NCI-H526 (cell line): ENCODE measurements at regions not wholly inside any gene's neighbourhood (a gene's known extent, or its start where the extent isn't known, plus 50 kb on each side); places are given as distances from the start of the nearest gene placed in this dataset.

Experiments used
- DNase-seq, 2 experiments: peaks; one replicate each; lab custom pipeline; 2025; lab: John Stamatoyannopoulos, UW

GRCh38 chr11:15697437-15698236 is 582.9 kb downstream of the INSC start:
- DNase-seq, result no peak

GRCh38 chr11:15698855-15699254 is 584.1 kb downstream of the INSC start:
- DNase-seq, result no peak

GRCh38 chr11:15699978-15700377 is 585.3 kb downstream of the INSC start:
- no peak for DNase-seq

GRCh38 chr11:15700456-15700855 is 585.7 kb downstream of the INSC start:
- DNase-seq, result no peak

GRCh38 chr11:15704064-15704463 is 589.3 kb downstream of the INSC start:
- no peak for DNase-seq

DNA sequence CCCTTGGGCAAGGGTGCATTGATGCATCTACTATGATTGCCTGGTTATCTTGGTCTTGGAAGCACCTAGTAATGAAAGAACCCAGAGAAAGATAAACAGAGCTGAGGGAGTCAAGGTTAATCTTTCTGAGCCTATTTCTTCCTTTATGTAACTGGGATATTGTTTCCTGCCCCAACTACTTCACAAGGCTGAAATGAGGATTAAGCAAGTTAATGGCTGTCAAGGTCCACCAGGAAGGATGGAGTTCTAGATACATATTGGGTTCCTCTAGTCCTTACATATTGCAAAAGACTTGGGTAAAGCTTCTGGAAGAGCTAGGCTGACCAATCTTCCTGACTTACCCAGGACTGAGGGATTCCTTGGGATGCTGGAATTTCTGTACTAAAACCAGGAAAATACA is 589.8 kb downstream of the INSC start:
- DNase-seq, result no peak

DNA sequence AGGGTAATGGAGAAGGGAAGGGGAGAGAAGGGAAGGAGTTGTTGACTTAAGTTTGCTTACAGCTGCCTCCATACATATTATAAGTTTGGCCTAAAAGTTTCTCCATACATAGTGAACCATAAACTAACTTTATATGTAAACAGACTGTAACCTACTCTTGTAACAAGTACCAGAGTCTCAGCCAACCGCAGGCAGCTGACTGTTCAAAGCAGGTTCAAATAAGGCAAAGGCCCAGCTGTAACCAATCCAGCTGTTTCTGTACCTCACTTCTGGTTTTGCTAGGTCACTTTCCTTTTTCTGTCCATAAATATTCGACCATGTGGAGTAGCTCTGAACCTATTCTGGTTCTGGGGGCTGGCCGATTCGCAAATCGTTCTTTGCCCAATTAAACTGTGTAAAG is 591.2 kb downstream of the INSC start:
- DNase-seq, result no peak

DNA sequence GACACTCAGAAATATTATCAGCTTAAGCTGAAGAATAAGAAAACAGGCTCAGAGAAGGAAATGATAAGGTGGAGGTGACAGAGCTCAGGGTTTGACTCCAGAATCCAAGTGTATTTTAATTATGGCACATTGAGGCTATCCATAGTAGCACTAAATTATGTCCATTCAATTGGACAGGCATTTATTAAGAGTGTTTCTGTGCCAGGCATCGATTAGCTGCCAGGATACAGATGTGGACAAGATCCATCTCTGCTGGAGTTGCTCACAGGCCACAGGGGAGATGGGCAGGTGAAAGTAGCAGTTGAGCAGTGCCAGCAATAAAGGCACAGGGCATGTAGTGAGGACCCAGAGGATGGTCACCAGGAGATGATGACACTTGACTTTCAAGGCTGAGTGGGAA is 592.5 kb downstream of the INSC start:
- DNase-seq, result no peak

DNA sequence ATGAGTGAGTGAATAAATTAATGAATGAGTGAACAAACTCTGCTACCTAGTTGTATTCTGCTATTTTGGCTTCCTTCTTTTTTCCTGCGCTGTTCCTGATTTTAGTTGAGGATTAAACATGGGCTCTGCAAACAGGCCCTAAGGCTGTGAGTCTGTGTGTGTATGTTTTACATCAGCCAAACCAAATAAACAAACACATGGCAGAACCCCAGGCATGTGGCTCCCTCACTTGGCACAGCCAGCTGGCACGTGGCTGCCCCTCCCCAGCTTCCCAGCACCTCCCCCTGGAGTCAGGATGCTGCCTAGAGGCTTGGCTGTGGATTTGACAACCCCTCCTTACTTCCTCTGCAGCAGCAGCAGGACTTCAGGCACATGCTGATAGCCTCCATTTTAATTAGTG is 593.2 kb downstream of the INSC start:
- DNase-seq, result peak in 1 of 2 experiments; percentile 5

DNA sequence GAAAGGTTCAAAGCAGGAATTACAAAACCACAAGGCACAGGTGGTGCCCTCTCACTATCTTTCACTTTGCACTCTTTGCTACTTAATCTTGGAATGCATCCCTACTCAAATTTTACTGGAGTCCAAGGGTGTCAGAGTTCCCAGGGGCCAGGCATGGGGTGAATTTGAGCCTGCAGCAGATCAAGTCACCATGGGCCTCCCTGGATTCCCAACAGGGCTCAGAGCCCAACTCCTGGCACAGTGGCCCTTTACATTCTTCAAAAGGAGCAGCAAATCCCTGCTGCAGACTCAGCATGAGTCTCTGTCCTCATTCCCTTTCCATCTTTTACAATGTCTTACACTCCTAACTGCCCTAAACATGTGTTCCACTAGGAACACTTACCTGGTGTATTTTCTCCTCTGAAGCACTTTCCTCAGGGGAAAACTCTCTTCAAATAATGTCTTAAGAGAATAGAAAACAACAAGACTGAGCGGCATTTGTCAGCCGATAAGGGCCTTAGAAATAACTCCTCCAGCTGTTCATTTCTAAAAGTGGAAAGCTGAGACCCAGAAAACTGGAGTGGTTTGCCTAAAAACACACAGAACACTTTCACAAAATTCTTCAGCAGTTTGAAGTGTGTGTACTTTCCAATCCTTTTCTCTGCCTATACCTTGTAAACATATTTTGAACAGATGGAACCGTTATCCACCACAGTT is 596.0 kb downstream of the INSC start:
- DNase-seq, result no peak

DNA sequence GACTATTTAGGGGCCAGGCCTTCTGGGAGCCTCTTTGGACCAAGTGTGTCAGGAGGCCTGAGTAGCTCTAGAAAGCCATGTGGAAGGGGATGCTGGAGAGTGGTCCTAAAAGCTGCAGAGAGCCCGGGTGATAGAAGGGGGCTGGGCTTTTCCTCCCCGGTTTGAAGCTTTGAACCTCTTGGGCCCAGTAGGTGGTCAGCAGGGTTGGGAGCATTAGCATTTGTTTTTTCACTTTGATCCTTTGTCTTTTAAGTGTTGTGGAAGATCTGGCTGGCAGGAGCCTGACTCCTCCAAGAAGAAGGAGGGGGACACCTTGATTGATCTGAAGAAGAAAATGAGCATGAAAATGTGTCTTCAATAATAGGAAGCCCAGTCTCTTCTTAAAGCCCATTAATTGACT is 596.6 kb downstream of the INSC start:
- DNase-seq, result no peak

- DNase-seq, result no peak
Measured at GRCh38 chr11:15714641-15715399, 600.1 kb downstream of the INSC start.

GRCh38 chr11:15716550-15716949 is 601.8 kb downstream of the INSC start:
- DNase-seq, result no peak

DNA sequence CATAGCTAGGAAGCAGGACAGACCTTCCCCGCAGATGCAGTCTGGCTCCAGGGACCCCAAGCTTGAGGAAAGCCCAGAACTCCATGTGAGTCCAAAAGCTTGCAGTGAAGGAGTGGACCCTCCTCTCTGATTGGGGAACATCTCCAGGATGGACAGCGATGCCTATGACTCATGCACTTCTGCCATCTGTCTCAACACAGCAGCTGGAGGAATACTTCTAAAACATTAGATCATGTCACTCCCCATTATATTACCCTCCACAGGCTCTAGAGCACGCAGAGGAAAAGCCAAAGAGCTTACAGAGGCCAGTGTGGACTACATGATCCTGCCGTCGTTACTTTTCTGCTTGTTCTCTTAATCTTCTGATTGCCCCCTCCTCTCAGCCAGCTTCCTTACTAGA is 605.7 kb downstream of the INSC start:
- no peak for DNase-seq

GRCh38 chr11:15723966-15724365 is 609.2 kb downstream of the INSC start:
- DNase-seq, result no peak

DNA sequence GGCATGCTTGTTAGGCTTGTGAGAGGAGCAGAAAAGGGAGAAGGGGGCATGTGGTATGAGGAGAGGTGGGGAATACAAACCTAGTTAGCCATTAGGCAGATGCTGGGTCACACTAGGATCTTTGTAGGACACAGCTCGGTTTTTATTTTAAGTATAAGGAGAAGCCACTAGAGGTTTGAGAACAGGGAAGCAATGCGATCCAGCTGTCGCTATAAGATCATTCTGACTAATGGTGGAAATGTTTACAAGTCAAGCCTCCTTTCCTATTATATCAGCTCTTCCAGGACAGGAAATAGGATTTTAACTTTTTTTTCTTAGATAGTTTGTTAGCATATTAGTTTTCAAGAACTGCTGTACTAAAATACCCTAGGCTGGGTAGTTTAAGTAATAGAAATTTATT is 609.9 kb downstream of the INSC start:
- no peak for DNase-seq

- DNase-seq, result no peak
Measured at GRCh38 chr11:15725246-15725645, 610.5 kb downstream of the INSC start.

DNA sequence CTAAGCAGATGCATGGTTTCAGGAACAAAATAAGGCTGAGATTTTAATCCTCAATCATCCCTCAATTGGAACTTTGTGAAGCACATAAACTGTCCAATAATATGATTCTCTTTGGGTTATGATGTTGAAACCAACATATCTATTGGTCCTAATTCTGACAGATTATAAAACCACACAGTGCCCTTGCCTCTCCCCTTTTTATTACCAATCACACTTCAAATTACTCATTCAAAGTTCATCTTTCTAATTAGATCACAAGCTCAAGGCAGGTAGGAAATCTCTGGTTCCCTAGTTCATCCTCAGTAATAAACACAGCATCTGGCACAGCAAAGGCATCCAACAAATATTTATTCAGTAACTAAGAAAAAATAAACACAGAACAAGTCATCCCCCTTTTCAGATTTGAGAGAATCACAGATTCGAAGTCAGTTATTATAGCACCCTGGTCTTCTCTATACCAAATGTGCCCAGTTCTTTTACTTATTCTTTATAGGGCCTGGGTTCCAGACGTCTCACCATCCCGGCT is 611.6 kb downstream of the INSC start:
- DNase-seq, result no peak

DNA sequence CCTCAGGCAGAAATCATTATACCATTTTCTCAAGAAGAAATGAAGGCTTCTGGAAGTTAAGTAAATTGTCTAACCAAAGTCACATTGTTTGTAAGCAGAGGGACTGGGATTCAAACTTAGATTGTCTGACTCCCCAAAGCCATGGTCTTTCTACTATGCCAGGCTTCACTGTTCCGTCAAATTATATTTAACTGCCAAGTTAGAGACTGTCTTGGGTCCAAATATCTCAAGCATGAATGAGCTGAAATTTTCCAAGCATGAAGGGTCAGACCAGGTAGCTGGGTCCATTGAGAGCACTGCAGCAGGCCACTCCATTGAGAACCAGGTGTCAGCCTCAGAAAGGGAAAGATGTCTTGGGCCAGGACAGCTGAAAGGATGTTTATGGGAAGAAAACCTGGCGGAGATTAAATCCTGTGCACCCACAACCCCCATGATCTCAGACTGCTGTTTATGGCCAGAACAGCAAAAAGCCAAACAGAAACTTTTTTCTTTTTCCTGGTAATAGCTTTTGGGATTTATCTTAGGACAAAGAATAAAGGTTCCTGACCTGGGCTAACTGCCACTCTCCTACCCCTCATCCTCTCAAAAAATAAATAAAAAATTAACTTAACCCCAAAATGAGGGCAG is 612.3 kb downstream of the INSC start:
- DNase-seq, result no peak

GRCh38 chr11:15727520-15727914 is 612.8 kb downstream of the INSC start:
- no peak for DNase-seq

DNA sequence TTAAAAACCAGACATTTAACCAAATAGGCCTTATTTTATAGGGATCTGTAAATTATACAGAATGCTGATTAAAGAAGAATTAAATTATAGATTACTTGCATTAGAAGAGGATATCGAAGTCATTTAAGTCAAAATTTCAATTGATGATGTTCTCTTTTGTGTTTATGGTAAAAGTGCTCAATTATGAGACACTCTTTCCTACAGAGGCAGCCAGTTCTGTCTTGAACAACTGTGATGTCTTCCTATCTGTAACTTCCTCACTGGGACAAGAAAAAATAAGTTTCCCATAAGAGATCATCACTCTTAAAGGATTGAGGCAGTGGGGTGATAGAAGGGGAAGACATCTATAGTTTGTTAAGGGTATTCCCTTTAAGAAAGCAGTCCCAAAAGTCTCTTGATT is 613.5 kb downstream of the INSC start:
- no peak for DNase-seq
